Osteocyte (in vitro differentiated cells): ENCODE measurements at regions not wholly inside any gene's neighbourhood (a gene's known extent, or its start where the extent isn't known, plus 50 kb on each side); places are given as distances from the start of the nearest gene placed in this dataset.

ENCODE experiments used
- DNase-seq: peaks from one replicate; pipeline ENCODE4 v3.0.0; 2021; ENCODE audit warnings: mixed read lengths; ENCODE audit not compliant: unreplicated experiment; ENCODE audit errors: extremely low spot score
- H3K27ac Mint-ChIP-seq: one replicate; pipeline ENCODE4 v1.8.0; 2021; ENCODE audit warnings: mild to moderate bottlenecking, mixed read lengths; ENCODE audit not compliant: unreplicated experiment
- H3K27me3 Mint-ChIP-seq: one replicate; pipeline ENCODE4 v1.8.0; 2021; ENCODE audit warnings: mixed read lengths; ENCODE audit not compliant: unreplicated experiment
- H3K36me3 Mint-ChIP-seq: one replicate; pipeline ENCODE4 v1.8.0; 2021; ENCODE audit warnings: mixed read lengths; ENCODE audit not compliant: unreplicated experiment
- H3K4me1 Mint-ChIP-seq: one replicate; pipeline ENCODE4 v1.8.0; 2021; ENCODE audit warnings: mixed read lengths; ENCODE audit not compliant: unreplicated experiment
- H3K4me3 Mint-ChIP-seq: one replicate; pipeline ENCODE4 v1.8.0; 2021; ENCODE audit warnings: mild to moderate bottlenecking, moderate library complexity, mixed read lengths; ENCODE audit not compliant: unreplicated experiment
- H3K9me3 Mint-ChIP-seq: one replicate; pipeline ENCODE4 v1.8.0; 2021; ENCODE audit warnings: mixed read lengths; ENCODE audit not compliant: unreplicated experiment
- TF ChIP-seq, protein P1 (sequence below): fragments of 200-600 bp; sonication (generic); IDR thresholded peaks from 2 replicates; pipeline ENCODE4 v1.5.0; 2021; ENCODE audit warnings: antibody characterized with exemption, mild to moderate bottlenecking, moderate library complexity

GRCh38 chr5:135632798-135633197 lies 54.0 kb upstream of the CXCL14 start:
- Mint-ChIP-seq H3K36me3 (no peaks in the 10 kb centered on the region), H3K27me3 (peaks cover 26% of the 10 kb centered on the region), H3K4me1 (no peaks in the 10 kb centered on the region), H3K27ac (no peak overlapping the region), H3K9me3 (no peaks in the 10 kb centered on the region), H3K4me3 (no peak overlapping the region)
- DNase-seq: no peak
- TF ChIP-seq, protein P1, sequence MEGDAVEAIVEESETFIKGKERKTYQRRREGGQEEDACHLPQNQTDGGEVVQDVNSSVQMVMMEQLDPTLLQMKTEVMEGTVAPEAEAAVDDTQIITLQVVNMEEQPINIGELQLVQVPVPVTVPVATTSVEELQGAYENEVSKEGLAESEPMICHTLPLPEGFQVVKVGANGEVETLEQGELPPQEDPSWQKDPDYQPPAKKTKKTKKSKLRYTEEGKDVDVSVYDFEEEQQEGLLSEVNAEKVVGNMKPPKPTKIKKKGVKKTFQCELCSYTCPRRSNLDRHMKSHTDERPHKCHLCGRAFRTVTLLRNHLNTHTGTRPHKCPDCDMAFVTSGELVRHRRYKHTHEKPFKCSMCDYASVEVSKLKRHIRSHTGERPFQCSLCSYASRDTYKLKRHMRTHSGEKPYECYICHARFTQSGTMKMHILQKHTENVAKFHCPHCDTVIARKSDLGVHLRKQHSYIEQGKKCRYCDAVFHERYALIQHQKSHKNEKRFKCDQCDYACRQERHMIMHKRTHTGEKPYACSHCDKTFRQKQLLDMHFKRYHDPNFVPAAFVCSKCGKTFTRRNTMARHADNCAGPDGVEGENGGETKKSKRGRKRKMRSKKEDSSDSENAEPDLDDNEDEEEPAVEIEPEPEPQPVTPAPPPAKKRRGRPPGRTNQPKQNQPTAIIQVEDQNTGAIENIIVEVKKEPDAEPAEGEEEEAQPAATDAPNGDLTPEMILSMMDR: no peak

DNA sequence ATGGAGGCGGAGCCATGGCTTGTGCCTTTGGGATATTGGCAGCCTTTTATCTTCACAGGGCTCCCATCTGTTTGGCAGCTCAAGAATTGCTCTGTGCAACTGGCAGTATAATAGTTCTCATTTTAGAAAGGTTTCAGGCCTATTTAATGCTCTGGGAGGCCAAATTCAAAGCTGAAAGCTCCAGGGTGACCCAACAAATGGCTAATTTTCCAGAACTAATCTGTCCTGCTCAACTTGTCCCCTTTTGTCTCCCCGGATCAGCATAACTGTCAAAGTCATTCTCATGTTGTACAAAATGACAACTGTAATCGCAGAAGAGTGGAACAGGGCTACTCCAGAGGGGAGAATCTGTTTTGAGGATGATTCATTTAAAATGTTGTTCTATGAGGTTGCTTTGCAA lies 52.6 kb upstream of the CXCL14 start:
- H3K9me3 Mint-ChIP-seq: no peaks in the 10 kb centered on the region
- H3K36me3 Mint-ChIP-seq: no peaks in the 10 kb centered on the region
- H3K27me3 Mint-ChIP-seq: peaks cover 24% of the 10 kb centered on the region
- no peak overlapping the region for H3K27ac Mint-ChIP-seq
- no peaks in the 10 kb centered on the region for H3K4me1 Mint-ChIP-seq
- no peak overlapping the region for H3K4me3 Mint-ChIP-seq
- TF ChIP-seq, protein P1: no peak
- DNase-seq: no peak

DNA sequence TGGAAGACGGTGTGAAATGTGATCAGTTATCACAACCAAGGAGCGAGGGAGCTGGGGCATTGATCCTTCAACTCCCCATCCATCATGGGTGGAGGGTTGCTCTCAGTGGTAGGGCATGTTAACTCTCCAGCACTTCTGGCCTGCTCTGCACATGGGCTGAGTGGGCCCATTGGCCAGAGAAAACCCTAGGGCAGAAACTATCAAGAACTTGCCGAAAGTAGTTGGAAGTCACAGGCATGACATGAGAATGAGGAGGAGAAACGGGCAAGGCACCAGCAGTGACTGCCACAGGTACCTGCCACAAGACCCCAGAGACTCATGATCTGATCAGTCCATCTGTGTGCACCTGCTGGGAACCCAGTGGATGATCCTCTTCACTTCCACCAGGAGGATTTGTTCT lies 50.9 kb upstream of the CXCL14 start:
- H3K27me3 Mint-ChIP-seq: peaks cover 19% of the 10 kb centered on the region
- H3K4me3 Mint-ChIP-seq: no peak overlapping the region
- no peaks in the 10 kb centered on the region for H3K9me3 Mint-ChIP-seq
- H3K27ac Mint-ChIP-seq: no peak overlapping the region
- TF ChIP-seq, protein P1: no peak
- no peaks in the 10 kb centered on the region for H3K4me1 Mint-ChIP-seq
- no peak for DNase-seq
- H3K36me3 Mint-ChIP-seq: no peaks in the 10 kb centered on the region

GRCh38 chr5:135628771-135629563 lies 50.2 kb upstream of the CXCL14 start:
- Mint-ChIP-seq H3K9me3 (no peaks in the 10 kb centered on the region), H3K4me3 (no peak overlapping the region), H3K27ac (no peak overlapping the region), H3K4me1 (no peaks in the 10 kb centered on the region), H3K36me3 (no peaks in the 10 kb centered on the region), H3K27me3 (peaks cover 19% of the 10 kb centered on the region)
- DNase-seq: no peak
- TF ChIP-seq, protein P1: no peak
